ENCODE measurements at regions not wholly inside any gene's neighbourhood (a gene's known extent, or its start where the extent isn't known, plus 50 kb on each side); places are given as distances from the start of the nearest gene placed in this dataset.

GRCh38 chr3:147940405-147941193 is 531.4 kb downstream of the ZIC1 start:
- TF ChIP-seq POLR2A (IDR thresholded peaks at IDR 0.05) (no peak), CTCF (IDR thresholded peaks at IDR 0.05) (no peak)
